H1 (cell line): ENCODE measurements at regions not wholly inside any gene's neighbourhood (a gene's known extent, or its start where the extent isn't known, plus 50 kb on each side); places are given as distances from the start of the nearest gene placed in this dataset.

Experiments
- CTCF ChIA-PET: fragments of 300-600 bp; sonication (Branson Sonifier 250); formaldehyde crosslinking; loops from one replicate; lab custom pipeline; 2021; ENCODE audit not compliant: partially characterized antibody; lab: Charles Lee
- POLR2A ChIA-PET: fragments of 300-600 bp; sonication (Branson Sonifier 250); formaldehyde crosslinking; loops from one replicate; lab custom pipeline; 2021; ENCODE audit warnings: inconsistent platforms; ENCODE audit not compliant: partially characterized antibody; lab: Charles Lee
- DNase-seq, 2 experiments: peaks; one replicate each; pipeline versions ENCODE4 v3.0.0 to v3.0.0-alpha.2; 2010 to 2022; ENCODE audit warnings: low spot score in 2 of 2, low read depth in 1 of 2, mixed read lengths in 1 of 2
- FAIRE-seq: peaks from 2 replicates; lab custom pipeline; 2011; peaks lifted over from hg19 to GRCh38; lab: Jason Lieb, UNC
- H2AFZ ChIP-seq: 2 replicates; pipeline ENCODE4 v1.8.1; 2012; ENCODE audit warnings: low read length, inconsistent platforms
- H2AK5ac ChIP-seq: 2 replicates; pipeline ENCODE4 v1.6.1; 2013; ENCODE audit warnings: low read depth, low read length
- H2BK120ac ChIP-seq: replicated peaks from 2 replicates; pipeline ENCODE3; 2013; ENCODE audit warnings: low read depth, low read length, inconsistent platforms
- H2BK12ac ChIP-seq: 2 replicates; pipeline ENCODE4 v1.6.1; 2013; ENCODE audit warnings: low read depth, low read length
- H2BK15ac ChIP-seq: 2 replicates; pipeline ENCODE4 v1.6.1; 2013; ENCODE audit warnings: low read length
- H2BK20ac ChIP-seq: 2 replicates; pipeline ENCODE4 v1.6.1; 2013; ENCODE audit warnings: low read length
- H2BK5ac ChIP-seq: 2 replicates; pipeline ENCODE4 v1.6.1; 2013; ENCODE audit warnings: low read depth, low read length
- H3K14ac ChIP-seq: 2 replicates; pipeline ENCODE4 v1.6.1; 2013; ENCODE audit warnings: inconsistent platforms; ENCODE audit not compliant: insufficient read length
- H3K18ac ChIP-seq: 2 replicates; pipeline ENCODE4 v1.6.1; 2013; ENCODE audit warnings: low read length; ENCODE audit errors: extremely low read depth
- H3K23ac ChIP-seq: 2 replicates; pipeline ENCODE4 v1.6.1; 2013; ENCODE audit warnings: inconsistent platforms; ENCODE audit not compliant: insufficient read length
- H3K23me2 ChIP-seq: 2 replicates; pipeline ENCODE4 v1.6.1; 2013; ENCODE audit warnings: low read depth, low read length
- H3K27ac ChIP-seq: 2 replicates; pipeline ENCODE4 v1.6.1; 2011; ENCODE audit warnings: low read depth, low read length, inconsistent platforms
- H3K27me3 ChIP-seq, 4 experiments: replicated peaks in 1 of 4; 1 replicate in 1 of 4; 2 replicates in 3 of 4; pipeline versions ENCODE4 v1.6.1 to v1.8.1; 2011 to 2013; ENCODE audit warnings: low read length in 3 of 4, mild to moderate bottlenecking in 3 of 4, inconsistent platforms in 2 of 4, mixed read lengths in 2 of 4, moderate library complexity in 1 of 4; ENCODE audit not compliant: control insufficient read depth in 3 of 4, insufficient read depth in 3 of 4; ENCODE audit errors: extremely low read depth in 1 of 4
- H3K36me3 ChIP-seq, 4 experiments: 2 replicates each; pipeline versions ENCODE4 v1.6.1 to v1.8.1; 2011 to 2013; ENCODE audit warnings: mild to moderate bottlenecking in 4 of 4, low read length in 3 of 4, moderate library complexity in 2 of 4, control low read depth in 1 of 4, inconsistent platforms in 1 of 4; ENCODE audit not compliant: insufficient read depth in 4 of 4, control insufficient read depth in 2 of 4
- H3K4ac ChIP-seq: replicated peaks from 2 replicates; pipeline ENCODE3; 2013; ENCODE audit warnings: low read length, low read depth, mixed read lengths, inconsistent platforms; ENCODE audit not compliant: insufficient read length
- H3K4me1 ChIP-seq, 4 experiments: replicated peaks in 1 of 4; 1 replicate in 1 of 4; 2 replicates in 3 of 4; pipeline versions ENCODE4 v1.6.1 to v1.8.1; 2011 to 2013; ENCODE audit warnings: low read length in 3 of 4, inconsistent platforms in 2 of 4, mixed read lengths in 1 of 4; ENCODE audit not compliant: insufficient read depth in 4 of 4, control insufficient read depth in 3 of 4
- H3K4me2 ChIP-seq, 2 experiments: 2 replicates each; pipeline versions ENCODE4 v1.6.1 to v1.8.1; 2011 to 2013; ENCODE audit warnings: low read depth in 2 of 2, low read length in 2 of 2, control low read depth in 1 of 2, inconsistent platforms in 1 of 2, mild to moderate bottlenecking in 1 of 2; ENCODE audit not compliant: insufficient read depth in 1 of 2
- H3K4me3 ChIP-seq, 4 experiments: fragments of 200-600, 300-600 bp in 1 of 4; sonication (generic), shearing (Covaris generic), sonication (Bioruptor Twin) in 1 of 4; 2 replicates each; pipeline versions ENCODE4 v1.5.1 to v1.8.1; 2011 to 2016; ENCODE audit warnings: low read length in 4 of 4, low read depth in 3 of 4, control low read depth in 2 of 4, inconsistent platforms in 2 of 4, mild to moderate bottlenecking in 2 of 4, mixed read lengths in 1 of 4, moderate library complexity in 1 of 4; ENCODE audit not compliant: insufficient read depth in 2 of 4; ENCODE audit errors: extremely low read depth in 1 of 4
- H3K56ac ChIP-seq: replicated peaks from 2 replicates; pipeline ENCODE3; 2013; ENCODE audit warnings: low read depth, mild to moderate bottlenecking, mixed read lengths, low read length, inconsistent platforms; ENCODE audit not compliant: insufficient read length
- H3K79me1 ChIP-seq: 2 replicates; pipeline ENCODE4 v1.6.1; 2013; ENCODE audit warnings: low read depth, low read length, control low read depth
- H3K79me2 ChIP-seq, 2 experiments: 2 replicates each; pipeline versions ENCODE4 v1.6.1 to v1.8.1; 2012 to 2013; ENCODE audit warnings: low read length in 2 of 2, mild to moderate bottlenecking in 2 of 2, inconsistent platforms in 1 of 2; ENCODE audit not compliant: insufficient read depth in 2 of 2, control insufficient read depth in 1 of 2
- H3K9ac ChIP-seq, 4 experiments: replicated peaks in 1 of 4; 1 replicate in 1 of 4; 2 replicates in 3 of 4; pipeline versions ENCODE4 v1.6.1 to v1.8.1; 2011 to 2013; ENCODE audit warnings: low read depth in 3 of 4, low read length in 3 of 4, control low read depth in 2 of 4, mild to moderate bottlenecking in 2 of 4, moderate library complexity in 2 of 4, inconsistent platforms in 1 of 4; ENCODE audit errors: extremely low read depth in 1 of 4
- H3K9me3 ChIP-seq, 2 experiments: 2 replicates each; pipeline versions ENCODE4 v1.6.1 to v1.8.1; 2012 to 2013; ENCODE audit warnings: mild to moderate bottlenecking in 2 of 2, moderate library complexity in 2 of 2, control low read depth in 1 of 2, inconsistent platforms in 1 of 2, low read depth in 1 of 2, low read length in 1 of 2, mixed read lengths in 1 of 2; ENCODE audit not compliant: insufficient read depth in 2 of 2
- H4K20me1 ChIP-seq, 2 experiments: replicated peaks in 1 of 2; 2 replicates each; pipeline versions ENCODE3 to v1.8.1; 2011 to 2013; ENCODE audit warnings: inconsistent platforms in 2 of 2, low read length in 2 of 2, mild to moderate bottlenecking in 1 of 2; ENCODE audit not compliant: insufficient read depth in 2 of 2, control insufficient read depth in 1 of 2
- H4K5ac ChIP-seq: 2 replicates; pipeline ENCODE4 v1.6.1; 2013; ENCODE audit warnings: low read length, low read depth, mixed read lengths, inconsistent platforms; ENCODE audit not compliant: insufficient read length
- H4K8ac ChIP-seq: 2 replicates; pipeline ENCODE4 v1.8.0; 2013; ENCODE audit warnings: mild to moderate bottlenecking, moderate library complexity, low read length, inconsistent platforms; ENCODE audit not compliant: insufficient read depth; ENCODE audit errors: extremely low read depth
- H4K91ac ChIP-seq: replicated peaks from 2 replicates; pipeline ENCODE3; 2013; ENCODE audit warnings: low read length, mixed read lengths, inconsistent platforms; ENCODE audit not compliant: insufficient read length
- ATF2 ChIP-seq: IDR thresholded peaks from 2 replicates; pipeline ENCODE4 v1.6.1; 2012; ENCODE audit warnings: low read length, inconsistent platforms
- CTCF ChIP-seq, 3 experiments: IDR thresholded peaks; 1 replicate in 2 of 3; 2 replicates in 1 of 3; pipeline versions ENCODE4 v1.5.1 to v1.6.1; 2011; ENCODE audit warnings: low read length in 3 of 3, mild to moderate bottlenecking in 3 of 3, inconsistent platforms in 2 of 3, low read depth in 1 of 3, moderate library complexity in 1 of 3; ENCODE audit not compliant: insufficient read depth in 1 of 3; ENCODE audit errors: control extremely low read depth in 1 of 3
- GABPA ChIP-seq: IDR thresholded peaks from 2 replicates; pipeline ENCODE4 v1.6.1; 2011; ENCODE audit warnings: mild to moderate bottlenecking, low read length, moderate library complexity, borderline replicate concordance; ENCODE audit not compliant: insufficient read depth
- HDAC6 ChIP-seq: IDR thresholded peaks from one replicate; pipeline ENCODE4 v1.7.1; 2012; ENCODE audit warnings: low read depth, mild to moderate bottlenecking, inconsistent platforms, low read length, moderate library complexity
- KDM4A ChIP-seq: IDR thresholded peaks from one replicate; pipeline ENCODE4 v1.7.1; 2012; ENCODE audit warnings: low read depth, mild to moderate bottlenecking, moderate library complexity, low read length, inconsistent platforms; ENCODE audit not compliant: severe bottlenecking
- NANOG ChIP-seq: IDR thresholded peaks from 2 replicates; pipeline ENCODE4 v1.6.1; 2011; ENCODE audit warnings: low read length, low read depth, mild to moderate bottlenecking, inconsistent platforms; ENCODE audit not compliant: insufficient read depth, poor library complexity, severe bottlenecking
- SP2 ChIP-seq: IDR thresholded peaks from 2 replicates; pipeline ENCODE4 v1.6.1; 2012; ENCODE audit warnings: mild to moderate bottlenecking, low read length, inconsistent platforms
- SP4 ChIP-seq: IDR thresholded peaks from 2 replicates; pipeline ENCODE4 v1.6.1; 2012; ENCODE audit warnings: low read length, inconsistent platforms
- SUZ12 ChIP-seq: fragments of 200-600 bp; sonication (generic); IDR thresholded peaks from 2 replicates; pipeline ENCODE4 v1.6.1; 2012; ENCODE audit warnings: mild to moderate bottlenecking, inconsistent platforms, low read length, moderate library complexity, mixed read lengths
- TAF7 ChIP-seq: optimal IDR thresholded peaks from 2 replicates; pipeline ENCODE3; 2011; ENCODE audit warnings: low read depth, mild to moderate bottlenecking, inconsistent platforms, low read length, moderate library complexity, borderline replicate concordance
- WGBS, 2 experiments: shearing (Covaris generic) in 1 of 2; methylation state at CpG; one replicate each; pipeline versions ENCODE4 v1.1.6 to v1.1.7; 2013 to 2015; ENCODE audit warnings: low lambda C conversion rate in 2 of 2, mixed read lengths in 2 of 2, inconsistent platforms in 1 of 2, low coverage in 1 of 2, missing lambda C conversion rate in 1 of 2; ENCODE audit not compliant: insufficient replicate concordance in 2 of 2, insufficient coverage in 1 of 2, insufficient read length in 1 of 2; ENCODE audit errors: extremely low coverage in 1 of 2, missing lambda C conversion rate in 1 of 2; 5-methylcytosine and 5-hydroxymethylcytosine counted together

- no peak overlapping the region for H4K91ac ChIP-seq
- H3K4ac ChIP-seq: no peak overlapping the region
- ChIA-PET CTCF (no interaction called here), POLR2A (no interaction called here)
- H2BK5ac ChIP-seq: no peak overlapping the region
- DNase-seq: no peak
- no peaks in the 10 kb centered on the region for H3K27me3 ChIP-seq
- H3K4me3 ChIP-seq: no peak overlapping the region
- no peak overlapping the region for H2AFZ ChIP-seq
- H3K79me1 ChIP-seq: no peaks in the 10 kb centered on the region
- no peak overlapping the region for H3K56ac ChIP-seq
- no peak overlapping the region for H3K27ac ChIP-seq
- H2BK20ac ChIP-seq: no peak overlapping the region
- H4K5ac ChIP-seq: no peak overlapping the region
- H2BK12ac ChIP-seq: no peak overlapping the region
- H3K4me1 ChIP-seq: peaks cover 0 to 5% (median 3%) of the 10 kb centered on the region in 4 experiments; a peak in 4 of 7 replicates
- no peak overlapping the region for H3K18ac ChIP-seq
- no peak overlapping the region for H4K8ac ChIP-seq
- no peak overlapping the region for H3K14ac ChIP-seq
- no peaks in the 10 kb centered on the region for H4K20me1 ChIP-seq
- no peak for FAIRE-seq
- H3K23ac ChIP-seq: no peak overlapping the region
- no peak overlapping the region for H2BK120ac ChIP-seq
- no peaks in the 10 kb centered on the region; the same call in 1 of the 2 replicates for H3K23me2 ChIP-seq
- no peak overlapping the region; a peak in 1 of 4 replicates for H3K4me2 ChIP-seq
- no peak overlapping the region for H2AK5ac ChIP-seq
- H3K9me3 ChIP-seq: no peaks in the 10 kb centered on the region; a peak in 1 of 4 replicates
- no peaks in the 10 kb centered on the region for H3K36me3 ChIP-seq
- no peak overlapping the region for H3K9ac ChIP-seq
- no peak overlapping the region for H2BK15ac ChIP-seq
- no peaks in the 10 kb centered on the region for H3K79me2 ChIP-seq
- 36% methylated on average over 2 of the region's 2 CpGs; no CpG with 5 or more reads in 1 of the 2 experiments for WGBS, 2 experiments
- TF ChIP-seq ATF2: no peak
- TF ChIP-seq TAF7: no peak
- no peak for TF ChIP-seq GABPA
- no peak for TF ChIP-seq KDM4A
- TF ChIP-seq NANOG: no peak
- TF ChIP-seq SP4: no peak
- TF ChIP-seq SUZ12: no peak
- no peak for TF ChIP-seq CTCF (IDR thresholded peaks at IDR 0.05; ENCODE audit: control extremely low read depth in 1 of 3, insufficient read depth in 1 of 3, low read depth in 1 of 3, low read length in 3 of 3)
- TF ChIP-seq HDAC6: no peak
- no peak for TF ChIP-seq SP2
Measured at GRCh38 chr5:166677891-166678290, 1613.6 kb upstream of the WWC1 start.
